Gastroesophageal sphincter (tissue), 4 donors: ENCODE measurements at regions not wholly inside any gene's neighbourhood (a gene's known extent, or its start where the extent isn't known, plus 50 kb on each side); places are given as distances from the start of the nearest gene placed in this dataset.

Experiments
- ATAC-seq: fragments of 150-250 bp; one replicate; pipeline ENCODE4 v1.9.1; 2016; ENCODE audit warnings: mild to moderate bottlenecking, moderate library complexity
- H3K27ac ChIP-seq, 4 donors: fragments of 200-600 bp; sonication (generic) in 3 of 4; 1 replicate in 3 of 4; 2 replicates in 1 of 4; pipeline ENCODE4 v1.5.1; 2016 to 2019
- H3K27me3 ChIP-seq: fragments of 200-600 bp; sonication (generic); one replicate; pipeline ENCODE4 v1.5.1; 2019
- H3K36me3 ChIP-seq, 2 donors: fragments of 200-600 bp; sonication (generic); one replicate each; pipeline ENCODE4 v1.5.1; 2019; ENCODE audit warnings: control low read depth in 1 of 2
- H3K4me1 ChIP-seq, 3 donors: fragments of 200-600 bp; sonication (generic); 1 replicate in 2 of 3; 2 replicates in 1 of 3; pipeline ENCODE4 v1.5.1; 2016 to 2019; ENCODE audit warnings: control low read depth in 2 of 3
- H3K4me3 ChIP-seq, 2 donors: fragments of 200-600 bp; sonication (generic); one replicate each; pipeline ENCODE4 v1.5.1; 2019; ENCODE audit warnings: mild to moderate bottlenecking in 1 of 2, moderate library complexity in 1 of 2
- H3K9me3 ChIP-seq, 3 donors: fragments of 200-600 bp; sonication (generic); one replicate each; pipeline ENCODE4 v1.5.1; 2017 to 2019; ENCODE audit warnings: control low read depth in 2 of 3
- CTCF ChIP-seq, 4 experiments: fragments of 200-600 bp in 2 of 4; fragments of 450-650 bp in 2 of 4; sonication (generic) in 1 of 4; IDR thresholded peaks; one replicate each; pipeline ENCODE4 v1.5.1; 2017 to 2019; ENCODE audit warnings: antibody characterized with exemption in 4 of 4, mild to moderate bottlenecking in 2 of 4, moderate library complexity in 2 of 4
- EP300 ChIP-seq: sonication (generic); formaldehyde crosslinking; IDR thresholded peaks from one replicate; pipeline ENCODE4 v1.6.1; 2017; ENCODE audit warnings: antibody characterized with exemption, mild to moderate bottlenecking
- POLR2A ChIP-seq, 2 donors: fragments of 450-650 bp; IDR thresholded peaks; one replicate each; pipeline ENCODE4 v1.6.1; 2017; ENCODE audit warnings: antibody characterized with exemption in 2 of 2, mild to moderate bottlenecking in 2 of 2, moderate library complexity in 1 of 2
- POLR2AphosphoS5 ChIP-seq: sonication (generic); formaldehyde crosslinking; IDR thresholded peaks from one replicate; pipeline ENCODE4 v1.6.1; 2017; ENCODE audit warnings: antibody characterized with exemption
- WGBS, 2 donors: methylation state at CpG; one replicate each; pipeline ENCODE4 v1.1.5; 2018; ENCODE audit warnings: low coverage in 1 of 2; 5-methylcytosine and 5-hydroxymethylcytosine counted together

- ATAC-seq = no peak
- no peak overlapping the region for H3K27ac ChIP-seq
- H3K4me1 ChIP-seq = no peaks in the 10 kb centered on the region
- H3K4me3 ChIP-seq = no peak overlapping the region
- no peaks in the 10 kb centered on the region for H3K27me3 ChIP-seq
- no peaks in the 10 kb centered on the region for H3K9me3 ChIP-seq
- 81 to 89% methylated on average over 2 of the region's 2 CpGs for WGBS, 2 donors
- TF ChIP-seq EP300 (no peak), CTCF (IDR thresholded peaks at IDR 0.05) (no peak), POLR2A (IDR thresholded peaks at IDR 0.05) (no peak), POLR2AphosphoS5 (no peak)
- H3K36me3 ChIP-seq = no peaks in the 10 kb centered on the region
These were observed 108.6 kb upstream of the SLC13A1 start for GRCh38 chr7:123308254-123308951.

GRCh38 chr7:123305840-123306375 is 106.1 kb upstream of the SLC13A1 start:
- Histone ChIP-seq H3K36me3 (no peaks in the 10 kb centered on the region), H3K4me1 (no peaks in the 10 kb centered on the region), H3K9me3 (no peaks in the 10 kb centered on the region), H3K4me3 (no peak overlapping the region), H3K27me3 (no peaks in the 10 kb centered on the region), H3K27ac (no peak overlapping the region)
- ATAC-seq = no peak
- no peak for TF ChIP-seq EP300
- TF ChIP-seq CTCF (IDR thresholded peaks at IDR 0.05) = no peak
- TF ChIP-seq POLR2A (IDR thresholded peaks at IDR 0.05) = no peak
- no peak for TF ChIP-seq POLR2AphosphoS5
- 65 to 78% methylated on average over 2 of the region's 2 CpGs for WGBS, 2 donors

DNA sequence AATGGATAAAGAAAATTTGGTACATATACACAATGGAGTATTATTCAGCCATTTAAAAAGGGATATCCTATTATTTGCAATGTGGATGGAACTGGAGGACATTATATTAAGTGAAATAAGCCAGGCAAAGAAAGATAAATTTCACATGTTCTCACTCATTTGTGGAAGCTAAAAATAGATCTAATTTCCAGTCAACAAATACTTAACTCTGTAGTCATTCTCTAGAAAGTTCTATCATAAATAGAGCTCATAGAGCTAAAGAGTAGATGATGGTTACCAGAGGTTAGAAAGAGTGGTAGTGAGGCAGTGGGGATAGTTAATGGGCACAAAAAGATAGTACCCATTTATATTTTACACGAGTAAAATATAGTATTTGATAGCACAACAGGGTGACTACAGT is 104.2 kb upstream of the SLC13A1 start:
- Histone ChIP-seq H3K27ac (no peak overlapping the region), H3K27me3 (no peaks in the 10 kb centered on the region), H3K4me1 (no peaks in the 10 kb centered on the region), H3K9me3 (no peaks in the 10 kb centered on the region), H3K36me3 (no peaks in the 10 kb centered on the region), H3K4me3 (no peak overlapping the region)
- TF ChIP-seq POLR2AphosphoS5 (no peak), POLR2A (IDR thresholded peaks at IDR 0.05) (no peak), EP300 (no peak), CTCF (IDR thresholded peaks at IDR 0.05) (no peak)
- no peak for ATAC-seq
- WGBS, 2 donors = 36 to 50% methylated on average over 1 of the region's 1 CpG

- ATAC-seq = no peak
- no peak for TF ChIP-seq CTCF (IDR thresholded peaks at IDR 0.05)
- TF ChIP-seq POLR2AphosphoS5 = no peak
- no peak for TF ChIP-seq POLR2A (IDR thresholded peaks at IDR 0.05)
- TF ChIP-seq EP300 = no peak
- no peak overlapping the region for H3K27ac ChIP-seq
- H3K9me3 ChIP-seq = no peaks in the 10 kb centered on the region
- H3K4me3 ChIP-seq = no peak overlapping the region
- 100% methylated on average over 1 of the region's 4 CpGs; no CpG with 5 or more reads in 1 of the 2 donors for WGBS, 2 donors
- no peaks in the 10 kb centered on the region for H3K4me1 ChIP-seq
- H3K27me3 ChIP-seq = no peaks in the 10 kb centered on the region
- H3K36me3 ChIP-seq = no peaks in the 10 kb centered on the region
These were observed 97.2 kb upstream of the SLC13A1 start for GRCh38 chr7:123296965-123297364.

DNA sequence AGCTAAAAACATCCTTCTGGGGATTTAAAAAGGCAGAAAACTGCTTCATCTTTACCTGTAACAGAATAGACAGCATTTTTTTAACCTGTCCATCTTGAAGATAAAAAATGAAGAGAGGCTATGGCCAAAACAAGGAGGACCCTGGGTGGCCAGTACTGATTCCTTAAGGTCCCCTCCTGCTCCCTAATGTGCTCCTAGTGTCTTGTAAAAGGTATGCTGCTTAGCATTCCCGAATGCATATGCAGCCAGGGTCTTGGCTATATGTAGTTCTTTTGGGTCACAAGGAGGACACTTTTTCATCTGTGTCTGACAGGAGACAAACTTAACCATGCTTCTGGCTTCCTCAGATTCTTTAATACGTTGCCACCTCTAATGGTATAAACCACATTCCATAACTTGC is 93.9 kb upstream of the SLC13A1 start:
- Histone ChIP-seq H3K4me3 (no peak overlapping the region), H3K36me3 (no peaks in the 10 kb centered on the region), H3K4me1 (no peaks in the 10 kb centered on the region), H3K27ac (no peak overlapping the region), H3K9me3 (no peaks in the 10 kb centered on the region), H3K27me3 (no peaks in the 10 kb centered on the region)
- ATAC-seq = no peak
- WGBS, 2 donors = 72 to 82% methylated on average over 2 of the region's 2 CpGs
- TF ChIP-seq EP300 (no peak), POLR2A (IDR thresholded peaks at IDR 0.05) (no peak), CTCF (IDR thresholded peaks at IDR 0.05) (no peak), POLR2AphosphoS5 (no peak)
